Upper lobe of right lung (tissue), 1 donor: ENCODE measurements at regions not wholly inside any gene's neighbourhood (a gene's known extent, or its start where the extent isn't known, plus 50 kb on each side); places are given as distances from the start of the nearest gene placed in this dataset.
"Not testable (repeated sequence)": the region's sequence is repeated elsewhere in the genome, so short reads cannot be mapped to it uniquely, and the experiment has no call there.

Experiments used
- ATAC-seq: fragments of 200-7000 bp; cut with Tn5 transposase; one replicate; pipeline ENCODE4 v1.9.1; 2020; ENCODE audit warnings: mild to moderate bottlenecking, moderate library complexity
- DNase-seq: peaks from one replicate; pipeline ENCODE4 v3.0.0-alpha.2; 2020
- H3K27ac ChIP-seq: fragments of 200-600 bp; one replicate; pipeline ENCODE4 v1.8.0; 2022
- H3K27me3 ChIP-seq: fragments of 200-600 bp; one replicate; pipeline ENCODE4 v1.8.0; 2022; ENCODE audit warnings: mild to moderate bottlenecking
- H3K36me3 ChIP-seq: fragments of 200-600 bp; one replicate; pipeline ENCODE4 v1.8.0; 2022
- H3K4me1 ChIP-seq: fragments of 200-600 bp; one replicate; pipeline ENCODE4 v1.8.0; 2022
- H3K4me3 ChIP-seq: fragments of 200-600 bp; one replicate; pipeline ENCODE4 v1.8.0; 2022; ENCODE audit warnings: mild to moderate bottlenecking
- H3K9me3 ChIP-seq: fragments of 200-600 bp; one replicate; pipeline ENCODE4 v1.8.0; 2022
- intact Hi-C: fragments of 100-400 bp; cut with DNase I; formaldehyde crosslinking; loops from one replicate; pipeline ENCODE4 v1.11.0; 2022
- TF ChIP-seq, protein P1 (sequence below): fragments of 200-600 bp; IDR thresholded peaks from one replicate; pipeline ENCODE4 v1.8.0; 2022; ENCODE audit warnings: antibody characterized with exemption
- donor health status: DM: no; HTN: yes; CAD: no; lungs with severe emphysema.

- intact Hi-C loops, result no loop called here
- H3K4me3 ChIP-seq, result no peak overlapping the region
- no peaks in the 10 kb centered on the region for H3K9me3 ChIP-seq
- H3K36me3 ChIP-seq, result no peaks in the 10 kb centered on the region
- H3K4me1 ChIP-seq, result no peaks in the 10 kb centered on the region
- no peak for ATAC-seq
- TF ChIP-seq, protein P1, sequence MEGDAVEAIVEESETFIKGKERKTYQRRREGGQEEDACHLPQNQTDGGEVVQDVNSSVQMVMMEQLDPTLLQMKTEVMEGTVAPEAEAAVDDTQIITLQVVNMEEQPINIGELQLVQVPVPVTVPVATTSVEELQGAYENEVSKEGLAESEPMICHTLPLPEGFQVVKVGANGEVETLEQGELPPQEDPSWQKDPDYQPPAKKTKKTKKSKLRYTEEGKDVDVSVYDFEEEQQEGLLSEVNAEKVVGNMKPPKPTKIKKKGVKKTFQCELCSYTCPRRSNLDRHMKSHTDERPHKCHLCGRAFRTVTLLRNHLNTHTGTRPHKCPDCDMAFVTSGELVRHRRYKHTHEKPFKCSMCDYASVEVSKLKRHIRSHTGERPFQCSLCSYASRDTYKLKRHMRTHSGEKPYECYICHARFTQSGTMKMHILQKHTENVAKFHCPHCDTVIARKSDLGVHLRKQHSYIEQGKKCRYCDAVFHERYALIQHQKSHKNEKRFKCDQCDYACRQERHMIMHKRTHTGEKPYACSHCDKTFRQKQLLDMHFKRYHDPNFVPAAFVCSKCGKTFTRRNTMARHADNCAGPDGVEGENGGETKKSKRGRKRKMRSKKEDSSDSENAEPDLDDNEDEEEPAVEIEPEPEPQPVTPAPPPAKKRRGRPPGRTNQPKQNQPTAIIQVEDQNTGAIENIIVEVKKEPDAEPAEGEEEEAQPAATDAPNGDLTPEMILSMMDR, result no peak
- peaks cover 93% of the 10 kb centered on the region for H3K27me3 ChIP-seq
- DNase-seq, result no peak
- H3K27ac ChIP-seq, result no peak overlapping the region
These were observed 71.8 kb upstream of the ZNF184 start for GRCh38 chr6:27544612-27545260.

GRCh38 chr6:27544135-27544534, 71.2 kb upstream of the ZNF184 start:
- H3K9me3 ChIP-seq, H3K27ac ChIP-seq, DNase-seq, intact Hi-C loops, H3K4me3 ChIP-seq, H3K36me3 ChIP-seq, H3K4me1 ChIP-seq, ATAC-seq: not testable (repeated sequence)
- peaks cover 93% of the 10 kb centered on the region for H3K27me3 ChIP-seq

- H3K27ac ChIP-seq, result no peak overlapping the region
- peaks cover 93% of the 10 kb centered on the region for H3K27me3 ChIP-seq
- intact Hi-C loops, result no loop called here
- no peaks in the 10 kb centered on the region for H3K4me1 ChIP-seq
- H3K4me3 ChIP-seq, result no peak overlapping the region
- DNase-seq, result no peak
- H3K36me3 ChIP-seq, result no peaks in the 10 kb centered on the region
- no peaks in the 10 kb centered on the region for H3K9me3 ChIP-seq
- TF ChIP-seq, protein P1, result no peak
- ATAC-seq, result no peak
These were observed 69.6 kb upstream of the ZNF184 start for GRCh38 chr6:27542485-27542884.

- Histone ChIP-seq H3K27ac (no peak overlapping the region), H3K9me3 (no peaks in the 10 kb centered on the region), H3K4me3 (no peak overlapping the region), H3K4me1 (no peaks in the 10 kb centered on the region), H3K27me3 (peaks cover 91% of the 10 kb centered on the region), H3K36me3 (no peaks in the 10 kb centered on the region)
- TF ChIP-seq, protein P1, result no peak
- DNase-seq, result no peak
- no peak for ATAC-seq
- intact Hi-C loops, result no loop called here
These were observed 69.0 kb upstream of the ZNF184 start for GRCh38 chr6:27541933-27542297.

DNA sequence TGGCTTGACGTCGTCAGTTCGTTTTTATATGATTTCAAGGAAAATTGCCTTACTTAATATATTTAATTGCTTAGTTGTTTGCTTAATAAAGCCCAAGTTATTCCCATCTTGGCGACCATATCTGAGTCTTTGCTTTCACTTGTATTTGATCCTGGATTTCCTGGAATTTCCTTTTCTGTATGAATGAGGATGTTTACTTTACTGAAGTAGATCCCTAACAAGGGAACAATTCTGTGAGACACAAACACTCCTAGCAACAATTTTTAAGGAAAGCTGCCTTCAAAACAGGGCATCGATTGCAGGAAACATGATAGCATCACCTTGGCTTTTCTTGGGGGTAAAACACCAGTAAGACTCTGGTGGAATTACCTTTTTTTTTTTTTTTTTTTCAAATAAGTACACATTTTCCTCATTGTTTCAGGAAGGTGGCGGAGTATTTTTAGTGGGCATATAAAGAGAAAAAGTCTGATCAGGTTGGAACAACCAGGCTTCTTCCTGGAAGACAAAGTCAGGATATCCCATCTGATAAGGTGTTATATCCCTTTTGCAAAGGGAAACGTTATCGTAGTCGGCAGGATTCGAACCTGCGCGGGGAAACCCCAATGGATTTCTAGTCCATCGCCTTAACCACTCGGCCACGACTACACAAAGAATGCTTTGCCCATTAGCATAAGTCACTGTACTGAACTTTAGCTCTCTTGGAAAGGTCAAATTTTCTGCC, 68.5 kb upstream of the ZNF184 start:
- no peak for DNase-seq
- intact Hi-C loops, result no loop called here

GRCh38 chr6:27539551-27539950, 66.6 kb upstream of the ZNF184 start:
- TF ChIP-seq, protein P1, result no peak
- H3K4me3 ChIP-seq, result no peak overlapping the region
- ATAC-seq (no peak), DNase-seq (no peak)
- no peaks in the 10 kb centered on the region for H3K9me3 ChIP-seq
- no peak overlapping the region for H3K27ac ChIP-seq
- H3K36me3 ChIP-seq, result no peaks in the 10 kb centered on the region
- peaks cover 82% of the 10 kb centered on the region for H3K27me3 ChIP-seq
- intact Hi-C loops, result no loop called here
- H3K4me1 ChIP-seq, result no peaks in the 10 kb centered on the region

More for the DNA sequence above, 68.5 kb upstream of the ZNF184 start:
- ATAC-seq, result no peak
- Histone ChIP-seq H3K27me3 (peaks cover 90% of the 10 kb centered on the region), H3K36me3 (no peaks in the 10 kb centered on the region), H3K9me3 (no peaks in the 10 kb centered on the region), H3K4me3 (no peak overlapping the region), H3K27ac (no peak overlapping the region), H3K4me1 (no peaks in the 10 kb centered on the region)
- TF ChIP-seq, protein P1, result no peak
